ENCODE measurements at regions not wholly inside any gene's neighbourhood (a gene's known extent, or its start where the extent isn't known, plus 50 kb on each side); places are given as distances from the start of the nearest gene placed in this dataset.
A peak's percentile ranks its signal among the peaks of the same experiment; 100 is the strongest.

GRCh38 chr1:184276416-184276815 is 110.4 kb upstream of the C1orf21 start:
- DNase-seq (ENCODE audit: low spot score), result no peak

GRCh38 chr1:184279911-184280458 is 106.8 kb upstream of the C1orf21 start:
- no peak for DNase-seq (ENCODE audit: low spot score)

GRCh38 chr1:184283999-184284398 is 102.8 kb upstream of the C1orf21 start:
- no peak for DNase-seq (ENCODE audit: low spot score)

GRCh38 chr1:184284900-184285299 is 101.9 kb upstream of the C1orf21 start:
- DNase-seq (ENCODE audit: low spot score), result no peak

- no peak for DNase-seq (ENCODE audit: low spot score)
Measured at GRCh38 chr1:184285401-184286087, 101.3 kb upstream of the C1orf21 start.

GRCh38 chr1:184287001-184287400 is 99.8 kb upstream of the C1orf21 start:
- DNase-seq (ENCODE audit: low spot score), result no peak

GRCh38 chr1:184289825-184290550 is 96.8 kb upstream of the C1orf21 start:
- no peak for DNase-seq (ENCODE audit: low spot score)

GRCh38 chr1:184291701-184292100 is 95.1 kb upstream of the C1orf21 start:
- no peak for DNase-seq (ENCODE audit: low spot score)

GRCh38 chr1:184292101-184292500 is 94.7 kb upstream of the C1orf21 start:
- DNase-seq (ENCODE audit: low spot score), result no peak

- no peak for DNase-seq (ENCODE audit: low spot score)
Measured at GRCh38 chr1:184294101-184294500, 92.7 kb upstream of the C1orf21 start.

GRCh38 chr1:184296466-184297243 is 90.2 kb upstream of the C1orf21 start:
- DNase-seq (ENCODE audit: low spot score), result peak; percentile 78

- no peak for DNase-seq (ENCODE audit: low spot score)
Measured at GRCh38 chr1:184297244-184297750, 89.5 kb upstream of the C1orf21 start.

GRCh38 chr1:184298440-184299405 is 88.1 kb upstream of the C1orf21 start:
- no peak for DNase-seq (ENCODE audit: low spot score)

- DNase-seq (ENCODE audit: low spot score), result no peak
Measured at GRCh38 chr1:184299406-184299790, 87.4 kb upstream of the C1orf21 start.

GRCh38 chr1:184299796-184300195 is 87.0 kb upstream of the C1orf21 start:
- DNase-seq (ENCODE audit: low spot score), result no peak

GRCh38 chr1:184300446-184300845 is 86.4 kb upstream of the C1orf21 start:
- no peak for DNase-seq (ENCODE audit: low spot score)

GRCh38 chr1:184301227-184301626 is 85.6 kb upstream of the C1orf21 start:
- no peak for DNase-seq (ENCODE audit: low spot score)

- no peak for DNase-seq (ENCODE audit: low spot score)
Measured at GRCh38 chr1:184302346-184302745, 84.5 kb upstream of the C1orf21 start.

- no peak for DNase-seq (ENCODE audit: low spot score)
Measured at GRCh38 chr1:184310157-184310819, 76.5 kb upstream of the C1orf21 start.

- DNase-seq (ENCODE audit: low spot score), result no peak
Measured at GRCh38 chr1:184311580-184311979, 75.2 kb upstream of the C1orf21 start.

GRCh38 chr1:184315254-184315653 is 71.6 kb upstream of the C1orf21 start:
- DNase-seq (ENCODE audit: low spot score), result no peak

Measured in left forelimb (tissue), 1 donor.